ENCODE measurements at regions not wholly inside any gene's neighbourhood (a gene's known extent, or its start where the extent isn't known, plus 50 kb on each side); places are given as distances from the start of the nearest gene placed in this dataset.

GRCh38 chr2:147773479-147773878 lies 71.3 kb upstream of the ACVR2A start:
- no peaks in the 10 kb centered on the region for H4K20me1 ChIP-seq (ENCODE audit: insufficient read depth)
- H2AFZ ChIP-seq (ENCODE audit: low read depth, low read length, poor library complexity, severe bottlenecking): no peak overlapping the region
- BruUV-seq (replicated peaks): no TSS peak
- H3K36me3 ChIP-seq (ENCODE audit: control insufficient read depth in 1 of 2, insufficient read depth in 2 of 2, low read length in 2 of 2): no peaks in the 10 kb centered on the region
- TF ChIP-seq ELF1 (IDR thresholded peaks at IDR 0.05; ENCODE audit: borderline replicate concordance, low read depth) (no peak), SRF (IDR thresholded peaks at IDR 0.05; ENCODE audit: low read depth) (no peak), POLR2A (IDR thresholded peaks at IDR 0.05; ENCODE audit: borderline replicate concordance, extremely low read depth, insufficient read depth, insufficient read length) (no peak), EGR1 (IDR thresholded peaks at IDR 0.05; ENCODE audit: low read depth) (no peak), CBX3 (IDR thresholded peaks at IDR 0.05; ENCODE audit: low read depth) (no peak), EZH2 (IDR thresholded peaks at IDR 0.05) (no peak), POLR2AphosphoS5 (IDR thresholded peaks at IDR 0.05; ENCODE audit: low read depth, low read length) (no peak), ATF3 (IDR thresholded peaks at IDR 0.05) (no peak), SP1 (IDR thresholded peaks at IDR 0.05; ENCODE audit: low read depth) (no peak)
- TF ChIP-seq, protein P1, sequence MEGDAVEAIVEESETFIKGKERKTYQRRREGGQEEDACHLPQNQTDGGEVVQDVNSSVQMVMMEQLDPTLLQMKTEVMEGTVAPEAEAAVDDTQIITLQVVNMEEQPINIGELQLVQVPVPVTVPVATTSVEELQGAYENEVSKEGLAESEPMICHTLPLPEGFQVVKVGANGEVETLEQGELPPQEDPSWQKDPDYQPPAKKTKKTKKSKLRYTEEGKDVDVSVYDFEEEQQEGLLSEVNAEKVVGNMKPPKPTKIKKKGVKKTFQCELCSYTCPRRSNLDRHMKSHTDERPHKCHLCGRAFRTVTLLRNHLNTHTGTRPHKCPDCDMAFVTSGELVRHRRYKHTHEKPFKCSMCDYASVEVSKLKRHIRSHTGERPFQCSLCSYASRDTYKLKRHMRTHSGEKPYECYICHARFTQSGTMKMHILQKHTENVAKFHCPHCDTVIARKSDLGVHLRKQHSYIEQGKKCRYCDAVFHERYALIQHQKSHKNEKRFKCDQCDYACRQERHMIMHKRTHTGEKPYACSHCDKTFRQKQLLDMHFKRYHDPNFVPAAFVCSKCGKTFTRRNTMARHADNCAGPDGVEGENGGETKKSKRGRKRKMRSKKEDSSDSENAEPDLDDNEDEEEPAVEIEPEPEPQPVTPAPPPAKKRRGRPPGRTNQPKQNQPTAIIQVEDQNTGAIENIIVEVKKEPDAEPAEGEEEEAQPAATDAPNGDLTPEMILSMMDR (IDR thresholded peaks at IDR 0.05 in 2 of 3, conservative IDR thresholded peaks at IDR 0.05 in 1 of 3; ENCODE audit: borderline replicate concordance in 1 of 3, insufficient read depth in 1 of 3, low read depth in 2 of 3, low read length in 2 of 3): no peak
- TF ChIP-seq, protein P2, sequence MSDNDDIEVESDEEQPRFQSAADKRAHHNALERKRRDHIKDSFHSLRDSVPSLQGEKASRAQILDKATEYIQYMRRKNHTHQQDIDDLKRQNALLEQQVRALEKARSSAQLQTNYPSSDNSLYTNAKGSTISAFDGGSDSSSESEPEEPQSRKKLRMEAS (IDR thresholded peaks at IDR 0.05): no peak
- TF ChIP-seq, protein P3, sequence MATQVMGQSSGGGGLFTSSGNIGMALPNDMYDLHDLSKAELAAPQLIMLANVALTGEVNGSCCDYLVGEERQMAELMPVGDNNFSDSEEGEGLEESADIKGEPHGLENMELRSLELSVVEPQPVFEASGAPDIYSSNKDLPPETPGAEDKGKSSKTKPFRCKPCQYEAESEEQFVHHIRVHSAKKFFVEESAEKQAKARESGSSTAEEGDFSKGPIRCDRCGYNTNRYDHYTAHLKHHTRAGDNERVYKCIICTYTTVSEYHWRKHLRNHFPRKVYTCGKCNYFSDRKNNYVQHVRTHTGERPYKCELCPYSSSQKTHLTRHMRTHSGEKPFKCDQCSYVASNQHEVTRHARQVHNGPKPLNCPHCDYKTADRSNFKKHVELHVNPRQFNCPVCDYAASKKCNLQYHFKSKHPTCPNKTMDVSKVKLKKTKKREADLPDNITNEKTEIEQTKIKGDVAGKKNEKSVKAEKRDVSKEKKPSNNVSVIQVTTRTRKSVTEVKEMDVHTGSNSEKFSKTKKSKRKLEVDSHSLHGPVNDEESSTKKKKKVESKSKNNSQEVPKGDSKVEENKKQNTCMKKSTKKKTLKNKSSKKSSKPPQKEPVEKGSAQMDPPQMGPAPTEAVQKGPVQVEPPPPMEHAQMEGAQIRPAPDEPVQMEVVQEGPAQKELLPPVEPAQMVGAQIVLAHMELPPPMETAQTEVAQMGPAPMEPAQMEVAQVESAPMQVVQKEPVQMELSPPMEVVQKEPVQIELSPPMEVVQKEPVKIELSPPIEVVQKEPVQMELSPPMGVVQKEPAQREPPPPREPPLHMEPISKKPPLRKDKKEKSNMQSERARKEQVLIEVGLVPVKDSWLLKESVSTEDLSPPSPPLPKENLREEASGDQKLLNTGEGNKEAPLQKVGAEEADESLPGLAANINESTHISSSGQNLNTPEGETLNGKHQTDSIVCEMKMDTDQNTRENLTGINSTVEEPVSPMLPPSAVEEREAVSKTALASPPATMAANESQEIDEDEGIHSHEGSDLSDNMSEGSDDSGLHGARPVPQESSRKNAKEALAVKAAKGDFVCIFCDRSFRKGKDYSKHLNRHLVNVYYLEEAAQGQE (IDR thresholded peaks at IDR 0.05; ENCODE audit: low read depth): no peak
- CTCF ChIA-PET: no interaction called here
- no peak overlapping the region for H3K9ac ChIP-seq (ENCODE audit: low read length)
- POLR2A ChIA-PET: no interaction called here
- H3K4me3 ChIP-seq (replicated peaks in 1 of 2; ENCODE audit: low read depth in 1 of 2, low read length in 2 of 2): no peak overlapping the region
- H3K79me2 ChIP-seq (ENCODE audit: insufficient read depth, low read length): no peaks in the 10 kb centered on the region
- H3K27ac ChIP-seq (ENCODE audit: low read depth, low read length): no peak overlapping the region
- no peaks in the 10 kb centered on the region for H3K9me3 ChIP-seq (ENCODE audit: control insufficient read depth in 1 of 2, insufficient read depth in 1 of 2, low read depth in 1 of 2, low read length in 2 of 2)
- H3K4me1 ChIP-seq (ENCODE audit: control insufficient read depth in 1 of 2, insufficient read depth in 2 of 2, low read length in 2 of 2): no peaks in the 10 kb centered on the region
- RAD21 ChIA-PET (ENCODE audit: low non-redundant PET in 1 of 2, low total read pairs in 2 of 2, uncharacterized antibody in 2 of 2, unreplicated experiment in 2 of 2): no interaction called here
- H3K4me2 ChIP-seq (ENCODE audit: low read length): no peak overlapping the region
- ATAC-seq (no peak), DNase-seq (ENCODE audit: low read depth, low spot score) (no peak)
- no peaks in the 10 kb centered on the region for H3K9me2 ChIP-seq (ENCODE audit: insufficient read depth)
- no peaks in the 10 kb centered on the region for H3K27me3 ChIP-seq (ENCODE audit: insufficient read depth, low read length)
- intact Hi-C loops (cut with micrococcal nuclease): no loop called here
